Activated naive CD8-positive, alpha-beta T cell treated with anti-CD3 and anti-CD28 coated beads for 36 hours (primary cell): ENCODE measurements at regions not wholly inside any gene's neighbourhood (a gene's known extent, or its start where the extent isn't known, plus 50 kb on each side); places are given as distances from the start of the nearest gene placed in this dataset.
A peak's percentile ranks its signal among the peaks of the same experiment; 100 is the strongest.

Experiments used
- DNase-seq: peaks from one replicate; pipeline ENCODE4 v3.0.0; 2021
- H3K27ac Mint-ChIP-seq: one replicate; pipeline ENCODE4 v1.8.0; 2022; ENCODE audit warnings: mild to moderate bottlenecking, moderate library complexity, mixed read lengths
- H3K27me3 Mint-ChIP-seq: one replicate; pipeline ENCODE4 v1.8.0; 2022; ENCODE audit warnings: mild to moderate bottlenecking, mixed read lengths
- H3K36me3 Mint-ChIP-seq: one replicate; pipeline ENCODE4 v1.8.0; 2021; ENCODE audit warnings: mild to moderate bottlenecking, mixed read lengths
- H3K4me1 Mint-ChIP-seq: one replicate; pipeline ENCODE4 v1.8.0; 2021; ENCODE audit warnings: mixed read lengths
- H3K4me3 Mint-ChIP-seq: one replicate; pipeline ENCODE4 v1.8.0; 2022; ENCODE audit warnings: mild to moderate bottlenecking, moderate library complexity, mixed read lengths
- H3K9me3 Mint-ChIP-seq: one replicate; pipeline ENCODE4 v1.8.0; 2022; ENCODE audit warnings: mixed read lengths

GRCh38 chr15:92565351-92566125 lies 90.0 kb downstream of the FAM174B start:
- no peak overlapping the region for H3K4me3 Mint-ChIP-seq
- H3K27me3 Mint-ChIP-seq: peaks cover 4% of the 10 kb centered on the region
- H3K27ac Mint-ChIP-seq: no peak overlapping the region
- no peaks in the 10 kb centered on the region for H3K9me3 Mint-ChIP-seq
- H3K4me1 Mint-ChIP-seq: no peaks in the 10 kb centered on the region
- H3K36me3 Mint-ChIP-seq: no peaks in the 10 kb centered on the region
- no peak for DNase-seq

GRCh38 chr15:92561754-92562153 lies 93.8 kb downstream of the FAM174B start:
- Mint-ChIP-seq H3K27ac (no peak overlapping the region), H3K4me3 (no peak overlapping the region), H3K9me3 (no peaks in the 10 kb centered on the region), H3K4me1 (no peaks in the 10 kb centered on the region), H3K27me3 (peaks cover 8% of the 10 kb centered on the region), H3K36me3 (no peaks in the 10 kb centered on the region)
- no peak for DNase-seq

GRCh38 chr15:92553317-92553716 lies 102.3 kb downstream of the FAM174B start:
- H3K27me3 Mint-ChIP-seq: peaks cover 58% of the 10 kb centered on the region
- no peak overlapping the region for H3K4me3 Mint-ChIP-seq
- no peaks in the 10 kb centered on the region for H3K4me1 Mint-ChIP-seq

GRCh38 chr15:92545996-92546395 lies 109.6 kb downstream of the FAM174B start:
- Mint-ChIP-seq H3K4me1 (no peaks in the 10 kb centered on the region), H3K36me3 (peaks cover 1% of the 10 kb centered on the region), H3K9me3 (peaks cover 5% of the 10 kb centered on the region), H3K4me3 (no peak overlapping the region), H3K27ac (no peak overlapping the region), H3K27me3 (peaks cover 41% of the 10 kb centered on the region)
- no peak for DNase-seq

More at GRCh38 chr15:92553317-92553716, 102.3 kb downstream of the FAM174B start:
- no peaks in the 10 kb centered on the region for H3K36me3 Mint-ChIP-seq
- H3K9me3 Mint-ChIP-seq: no peaks in the 10 kb centered on the region
- no peak overlapping the region for H3K27ac Mint-ChIP-seq
- DNase-seq: no peak

GRCh38 chr15:92541291-92542200 lies 114.0 kb downstream of the FAM174B start:
- peaks cover 1% of the 10 kb centered on the region for H3K36me3 Mint-ChIP-seq
- no peak for DNase-seq

DNA sequence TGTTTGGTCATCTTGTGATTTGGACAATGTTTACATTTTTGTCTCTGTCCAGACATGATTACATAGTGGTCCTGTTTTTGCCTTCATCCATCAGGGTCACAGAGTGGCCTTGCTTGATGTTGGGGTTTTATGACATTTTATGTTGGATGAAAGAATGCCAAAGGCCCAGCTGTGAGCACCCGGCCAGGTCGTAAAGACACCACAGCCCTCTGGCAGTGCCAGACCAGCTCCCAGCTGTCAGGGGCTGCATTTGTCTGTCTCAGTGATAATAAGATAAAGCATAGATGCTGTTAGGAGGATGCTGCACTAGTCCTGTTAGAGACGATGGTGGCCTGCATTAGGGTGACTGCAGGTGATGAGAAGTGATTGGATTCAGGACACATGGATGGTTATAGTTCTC lies 117.5 kb downstream of the FAM174B start:
- H3K27me3 Mint-ChIP-seq: peaks cover 17% of the 10 kb centered on the region
- peaks cover 2% of the 10 kb centered on the region for H3K36me3 Mint-ChIP-seq
- H3K4me1 Mint-ChIP-seq: no peaks in the 10 kb centered on the region
- no peak overlapping the region for H3K4me3 Mint-ChIP-seq
- peaks cover 9% of the 10 kb centered on the region for H3K9me3 Mint-ChIP-seq
- H3K27ac Mint-ChIP-seq: no peak overlapping the region
- DNase-seq: no peak

More at GRCh38 chr15:92541291-92542200, 114.0 kb downstream of the FAM174B start:
- H3K4me3 Mint-ChIP-seq: no peak overlapping the region
- peaks cover 15% of the 10 kb centered on the region for H3K27me3 Mint-ChIP-seq
- no peaks in the 10 kb centered on the region for H3K4me1 Mint-ChIP-seq
- peaks cover 5% of the 10 kb centered on the region for H3K9me3 Mint-ChIP-seq
- H3K27ac Mint-ChIP-seq: no peak overlapping the region

DNA sequence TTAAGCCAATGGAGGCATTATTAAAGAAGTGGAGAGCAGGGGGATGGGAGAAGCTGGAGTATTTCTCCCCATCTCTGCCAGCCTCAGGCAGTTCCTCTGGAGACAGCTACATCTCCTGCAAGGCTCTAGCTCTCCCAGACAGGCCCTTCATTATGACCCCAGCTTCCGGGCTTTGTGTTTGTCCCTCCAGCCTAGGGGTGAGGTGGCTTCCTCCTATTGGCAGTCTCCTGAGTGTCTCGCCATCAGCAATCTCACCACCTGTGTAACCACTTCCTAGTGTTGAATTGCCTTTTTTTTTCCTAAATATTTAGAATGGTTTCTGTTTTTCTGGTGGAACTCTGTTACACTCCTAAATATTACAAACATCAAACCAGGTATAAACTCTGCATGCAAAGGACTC lies 122.3 kb downstream of the FAM174B start:
- DNase-seq: no peak
- H3K27me3 Mint-ChIP-seq: peaks cover 21% of the 10 kb centered on the region
- H3K9me3 Mint-ChIP-seq: peaks cover 9% of the 10 kb centered on the region
- H3K27ac Mint-ChIP-seq: no peak overlapping the region
- no peaks in the 10 kb centered on the region for H3K4me1 Mint-ChIP-seq
- H3K36me3 Mint-ChIP-seq: peaks cover 2% of the 10 kb centered on the region
- no peak overlapping the region for H3K4me3 Mint-ChIP-seq

DNA sequence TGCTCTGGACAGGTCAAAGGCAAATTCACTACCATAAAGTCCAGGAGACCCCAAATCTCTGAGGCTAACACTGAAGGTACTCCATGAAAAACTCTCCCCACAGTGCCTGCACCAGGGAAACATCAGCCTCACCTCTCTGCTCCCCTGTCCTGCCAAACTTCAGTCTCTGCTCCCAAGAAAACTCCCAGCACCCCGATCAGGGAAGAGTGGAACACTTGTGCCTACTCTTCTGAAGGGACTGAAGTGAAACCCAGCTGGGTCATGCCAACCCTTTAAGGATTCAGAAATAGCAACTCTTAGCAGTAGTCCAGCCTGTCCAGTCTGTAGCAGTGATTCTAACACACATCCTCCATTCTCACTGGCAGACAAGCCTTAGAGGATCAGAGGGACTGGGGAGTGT lies 124.2 kb downstream of the FAM174B start:
- Mint-ChIP-seq H3K36me3 (peaks cover 2% of the 10 kb centered on the region), H3K4me3 (no peak overlapping the region), H3K27me3 (peaks cover 21% of the 10 kb centered on the region), H3K4me1 (no peaks in the 10 kb centered on the region), H3K27ac (no peak overlapping the region), H3K9me3 (peaks cover 9% of the 10 kb centered on the region)
- no peak for DNase-seq

DNA sequence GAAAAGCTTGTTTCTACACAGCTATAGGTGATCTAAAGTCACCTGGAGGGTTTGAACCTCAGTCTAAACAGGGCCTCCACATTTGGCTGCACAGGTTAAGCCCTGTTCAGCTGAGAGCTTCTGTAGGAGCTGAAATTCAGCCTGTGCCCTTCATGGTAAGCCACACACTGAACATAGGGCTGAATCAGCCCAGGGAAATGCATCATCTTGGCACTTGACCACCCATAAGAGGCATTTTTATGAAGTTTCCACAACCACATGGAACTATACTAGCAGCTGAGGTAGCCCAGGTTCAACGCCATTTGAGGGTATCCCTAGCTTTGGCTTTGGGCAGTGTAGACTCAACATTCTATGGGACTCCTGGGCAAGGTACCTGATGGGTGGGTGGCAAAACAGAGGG lies 126.8 kb downstream of the FAM174B start:
- H3K27ac Mint-ChIP-seq: no peak overlapping the region
- no peaks in the 10 kb centered on the region for H3K9me3 Mint-ChIP-seq
- no peak overlapping the region for H3K4me3 Mint-ChIP-seq
- H3K36me3 Mint-ChIP-seq: no peaks in the 10 kb centered on the region
- no peaks in the 10 kb centered on the region for H3K4me1 Mint-ChIP-seq
- no peak for DNase-seq
- peaks cover 15% of the 10 kb centered on the region for H3K27me3 Mint-ChIP-seq

DNA sequence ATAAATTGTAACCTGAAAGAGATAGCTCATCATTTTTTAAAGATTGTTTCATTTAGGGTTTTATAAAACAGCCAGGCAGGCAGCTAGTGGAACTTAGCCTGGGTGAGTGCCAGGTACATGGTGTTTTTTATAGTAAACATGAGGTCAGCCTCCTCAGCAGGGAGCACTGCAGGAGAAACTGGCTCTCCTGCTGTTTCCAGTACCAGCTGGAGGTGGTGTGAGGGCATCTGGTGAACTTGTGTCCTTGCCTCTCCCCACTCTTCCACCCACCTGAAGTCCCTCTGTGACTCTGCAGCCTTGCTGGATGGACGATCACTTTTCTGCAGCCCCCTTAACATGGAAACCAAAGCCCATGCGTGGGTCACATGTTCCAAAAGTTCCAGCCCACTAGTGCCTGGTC lies 128.4 kb downstream of the FAM174B start:
- Mint-ChIP-seq H3K27me3 (peaks cover 15% of the 10 kb centered on the region), H3K9me3 (no peaks in the 10 kb centered on the region), H3K4me1 (no peaks in the 10 kb centered on the region), H3K27ac (no peak overlapping the region), H3K36me3 (no peaks in the 10 kb centered on the region), H3K4me3 (no peak overlapping the region)
- no peak for DNase-seq

GRCh38 chr15:92525758-92526245 lies 129.8 kb downstream of the FAM174B start:
- Mint-ChIP-seq H3K36me3 (no peaks in the 10 kb centered on the region), H3K4me1 (peaks cover 6% of the 10 kb centered on the region), H3K9me3 (no peaks in the 10 kb centered on the region), H3K27me3 (peaks cover 6% of the 10 kb centered on the region), H3K27ac (no peak overlapping the region), H3K4me3 (no peak overlapping the region)
- no peak for DNase-seq

GRCh38 chr15:92524874-92525565 lies 130.6 kb downstream of the FAM174B start:
- no peaks in the 10 kb centered on the region for H3K9me3 Mint-ChIP-seq
- H3K36me3 Mint-ChIP-seq: no peaks in the 10 kb centered on the region
- peaks cover 6% of the 10 kb centered on the region for H3K4me1 Mint-ChIP-seq
- peaks cover 3% of the 10 kb centered on the region for H3K27me3 Mint-ChIP-seq
- no peak overlapping the region for H3K27ac Mint-ChIP-seq
- H3K4me3 Mint-ChIP-seq: no peak overlapping the region
- DNase-seq: no peak

GRCh38 chr15:92524161-92524560 lies 130.5 kb downstream of the ST8SIA2 start:
- H3K27ac Mint-ChIP-seq: no peak overlapping the region
- no peak for DNase-seq
- H3K4me1 Mint-ChIP-seq: peaks cover 6% of the 10 kb centered on the region
- no peaks in the 10 kb centered on the region for H3K9me3 Mint-ChIP-seq
- H3K36me3 Mint-ChIP-seq: no peaks in the 10 kb centered on the region
- H3K27me3 Mint-ChIP-seq: no peaks in the 10 kb centered on the region
- H3K4me3 Mint-ChIP-seq: no peak overlapping the region

DNA sequence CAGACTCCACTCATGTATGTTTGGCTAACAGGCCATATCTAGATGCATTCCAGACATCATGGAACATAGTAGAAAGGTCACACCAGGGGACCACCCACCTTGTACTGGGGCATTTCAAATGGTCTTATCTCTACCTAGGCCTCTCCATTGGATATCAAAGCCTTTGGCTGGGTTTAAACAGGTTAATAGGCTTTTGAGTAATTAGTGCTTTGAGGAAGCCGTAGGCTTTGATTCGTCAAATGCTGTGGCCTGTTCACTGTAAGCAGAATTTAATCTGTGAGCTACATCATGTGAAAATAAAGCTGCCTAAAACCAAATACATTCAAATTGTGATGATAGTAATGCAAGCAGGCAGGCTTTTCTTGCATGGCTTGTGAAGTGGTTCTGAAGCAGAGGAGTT lies 129.5 kb downstream of the ST8SIA2 start:
- Mint-ChIP-seq H3K9me3 (no peaks in the 10 kb centered on the region), H3K4me3 (no peak overlapping the region), H3K4me1 (peaks cover 6% of the 10 kb centered on the region), H3K27me3 (no peaks in the 10 kb centered on the region), H3K36me3 (no peaks in the 10 kb centered on the region), H3K27ac (no peak overlapping the region)
- DNase-seq: no peak

- no peaks in the 10 kb centered on the region for H3K9me3 Mint-ChIP-seq
- peak; percentile 36 for DNase-seq
- H3K4me1 Mint-ChIP-seq: peaks cover 6% of the 10 kb centered on the region
- H3K27me3 Mint-ChIP-seq: no peaks in the 10 kb centered on the region
- no peak overlapping the region for H3K4me3 Mint-ChIP-seq
- no peak overlapping the region for H3K27ac Mint-ChIP-seq
- H3K36me3 Mint-ChIP-seq: no peaks in the 10 kb centered on the region
Measured at GRCh38 chr15:92521624-92522008, 127.9 kb downstream of the ST8SIA2 start.
